Gastrocnemius medialis (tissue), 4 donors: ENCODE measurements at regions not wholly inside any gene's neighbourhood (a gene's known extent, or its start where the extent isn't known, plus 50 kb on each side); places are given as distances from the start of the nearest gene placed in this dataset.
A peak's percentile ranks its signal among the peaks of the same experiment; 100 is the strongest.

ENCODE experiments used
- ATAC-seq, 2 donors: fragments of 150-250 bp; one replicate each; pipeline ENCODE4 v1.9.1; 2016
- DNase-seq, 2 donors: peaks; one replicate each; pipeline ENCODE4 v3.0.0-alpha.2; 2019
- H3K27ac ChIP-seq, 4 donors: fragments of 200-600 bp; sonication (generic); 1 replicate in 1 of 4; 2 replicates in 3 of 4; pipeline ENCODE4 v1.5.1; 2016 to 2018; ENCODE audit warnings: mild to moderate bottlenecking in 2 of 4, moderate library complexity in 1 of 4
- H3K27me3 ChIP-seq, 3 donors: fragments of 200-600 bp; sonication (generic) in 2 of 3; 1 replicate in 1 of 3; 2 replicates in 2 of 3; pipeline versions ENCODE4 v1.5.1 to v1.6.0; 2016 to 2019; ENCODE audit warnings: mild to moderate bottlenecking in 1 of 3, moderate library complexity in 1 of 3
- H3K36me3 ChIP-seq, 2 donors: fragments of 200-600 bp; sonication (generic) in 1 of 2; one replicate each; pipeline ENCODE4 v1.5.1; 2017 to 2018
- H3K4me1 ChIP-seq, 2 donors: fragments of 200-600 bp; sonication (generic) in 1 of 2; one replicate each; pipeline ENCODE4 v1.5.1; 2016 to 2017; ENCODE audit warnings: mild to moderate bottlenecking in 2 of 2
- H3K4me3 ChIP-seq, 4 donors: fragments of 200-600 bp; sonication (generic) in 3 of 4; 1 replicate in 1 of 4; 2 replicates in 3 of 4; pipeline ENCODE4 v1.5.1; 2016 to 2019; ENCODE audit warnings: mild to moderate bottlenecking in 2 of 4
- H3K9me3 ChIP-seq, 3 donors: fragments of 200-600 bp; sonication (generic) in 2 of 3; 1 replicate in 1 of 3; 2 replicates in 2 of 3; pipeline ENCODE4 v1.5.1; 2016 to 2019
- CTCF ChIP-seq, 5 experiments: fragments of 450-650 bp in 3 of 5; fragments of 200-600 bp in 2 of 5; sonication (generic) in 2 of 5; IDR thresholded peaks in 4 of 5; conservative IDR thresholded peaks in 1 of 5; 1 replicate in 4 of 5; 2 replicates in 1 of 5; pipeline ENCODE4 v1.5.1; 2016 to 2019; ENCODE audit warnings: antibody characterized with exemption in 5 of 5, mild to moderate bottlenecking in 3 of 5, moderate library complexity in 3 of 5
- POLR2A ChIP-seq, 2 donors: fragments of 450-650 bp; IDR thresholded peaks; one replicate each; pipeline ENCODE4 v1.6.1; 2017; ENCODE audit warnings: antibody characterized with exemption in 2 of 2, mild to moderate bottlenecking in 2 of 2, moderate library complexity in 2 of 2
- in situ Hi-C, 4 donors: fragments of 200-750 bp; cut with MboI; loops; one replicate each; pipeline versions ENCODE4 v1.15.0 to v1.8.0; 2017; ENCODE audit warnings: low sequenced_read_pairs in 4 of 4
- intact Hi-C: fragments of 100-400 bp; cut with DNase I; formaldehyde crosslinking; loops from one replicate; pipeline ENCODE4 v1.15.1; 2023; ENCODE audit warnings: low total_unique reads

DNA sequence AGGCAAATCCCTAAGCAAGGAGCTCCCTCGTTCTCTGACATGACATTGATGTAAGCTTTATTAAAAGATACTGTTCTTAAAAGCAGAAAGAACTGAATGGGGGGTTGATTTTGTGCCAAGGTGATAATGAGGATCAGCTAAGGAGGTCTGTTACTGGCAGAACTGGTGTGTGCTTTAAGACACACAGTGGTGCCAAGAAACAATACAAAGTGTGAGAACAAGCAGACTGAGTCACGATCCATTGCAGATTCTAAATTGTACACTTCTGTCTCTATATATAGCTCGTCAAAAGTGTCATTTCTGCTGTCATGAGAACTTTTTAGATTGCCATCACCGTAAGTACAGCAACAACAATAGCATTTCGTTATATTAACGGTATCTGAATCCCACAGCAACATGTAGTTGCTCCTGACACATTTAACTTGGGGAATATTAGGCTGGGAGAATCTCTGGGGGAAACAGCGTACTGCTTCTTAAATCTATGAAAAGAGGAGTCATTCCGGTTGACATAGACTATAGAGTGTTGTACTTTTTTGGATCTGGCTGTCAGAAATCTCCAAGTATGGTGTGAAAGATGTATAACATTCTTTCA is 151.3 kb upstream of the PRKD1 start:
- TF ChIP-seq CTCF (IDR thresholded peaks at IDR 0.05 in 4 of 5, conservative IDR thresholded peaks at IDR 0.05 in 1 of 5) (no peak), POLR2A (IDR thresholded peaks at IDR 0.05) (no peak)
- DNase-seq = no peak
- no peaks in the 10 kb centered on the region for H3K27me3 ChIP-seq
- in situ Hi-C loops = no loop called here
- H3K9me3 ChIP-seq = no peaks in the 10 kb centered on the region
- intact Hi-C loops = no loop called here
- no peak overlapping the region for H3K27ac ChIP-seq
- H3K4me1 ChIP-seq = no peaks in the 10 kb centered on the region
- ATAC-seq = no peak
- no peak overlapping the region for H3K4me3 ChIP-seq
- no peaks in the 10 kb centered on the region for H3K36me3 ChIP-seq

DNA sequence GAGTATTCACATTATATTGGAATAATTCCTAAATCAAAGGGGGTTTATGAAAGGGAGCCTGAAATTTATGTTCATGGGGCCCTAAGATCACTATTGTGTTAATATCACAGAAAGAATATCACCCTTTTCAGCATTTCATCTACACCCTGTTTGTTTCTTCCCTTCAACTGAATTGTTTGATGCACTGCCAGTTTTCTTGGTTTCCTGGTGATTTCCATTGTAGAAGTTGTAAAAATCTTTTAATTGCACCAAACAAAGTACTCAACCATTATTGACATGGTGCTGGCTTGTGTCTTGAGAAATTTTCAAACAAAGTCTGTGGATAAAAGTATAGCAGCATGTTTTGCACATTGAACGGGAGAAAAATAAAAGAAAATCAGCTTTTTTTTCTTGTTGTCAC is 154.8 kb upstream of the PRKD1 start:
- no peaks in the 10 kb centered on the region for H3K4me1 ChIP-seq
- no peaks in the 10 kb centered on the region for H3K9me3 ChIP-seq
- H3K36me3 ChIP-seq = no peaks in the 10 kb centered on the region
- intact Hi-C loops = no loop called here
- no peak overlapping the region for H3K27ac ChIP-seq
- H3K4me3 ChIP-seq = no peak overlapping the region
- DNase-seq = no peak
- ATAC-seq = no peak
- TF ChIP-seq CTCF (IDR thresholded peaks at IDR 0.05 in 4 of 5, conservative IDR thresholded peaks at IDR 0.05 in 1 of 5) = no peak
- TF ChIP-seq POLR2A (IDR thresholded peaks at IDR 0.05) = no peak
- in situ Hi-C loops = no loop called here
- no peaks in the 10 kb centered on the region for H3K27me3 ChIP-seq

- in situ Hi-C loops (no loop called here), intact Hi-C loops (no loop called here)
- Histone ChIP-seq H3K27me3 (no peaks in the 10 kb centered on the region), H3K36me3 (no peaks in the 10 kb centered on the region), H3K9me3 (no peaks in the 10 kb centered on the region), H3K4me3 (no peak overlapping the region), H3K4me1 (no peaks in the 10 kb centered on the region), H3K27ac (no peak overlapping the region)
- DNase-seq (no peak), ATAC-seq (no peak)
- TF ChIP-seq CTCF (IDR thresholded peaks at IDR 0.05 in 4 of 5, conservative IDR thresholded peaks at IDR 0.05 in 1 of 5) (no peak), POLR2A (IDR thresholded peaks at IDR 0.05) (no peak)
Observed at GRCh38 chr14:30084811-30085210, 157.2 kb upstream of the PRKD1 start.

GRCh38 chr14:30085943-30086342 is 158.3 kb upstream of the PRKD1 start:
- no peaks in the 10 kb centered on the region for H3K36me3 ChIP-seq
- in situ Hi-C loops = no loop called here
- H3K4me1 ChIP-seq = no peaks in the 10 kb centered on the region
- no peak for TF ChIP-seq CTCF (IDR thresholded peaks at IDR 0.05 in 4 of 5, conservative IDR thresholded peaks at IDR 0.05 in 1 of 5)
- TF ChIP-seq POLR2A (IDR thresholded peaks at IDR 0.05) = no peak
- no peak overlapping the region for H3K4me3 ChIP-seq
- intact Hi-C loops = no loop called here
- ATAC-seq = peak in 1 of 2 donors; percentile 36
- H3K27me3 ChIP-seq = no peaks in the 10 kb centered on the region
- DNase-seq = no peak
- H3K9me3 ChIP-seq = no peaks in the 10 kb centered on the region
- H3K27ac ChIP-seq = no peak overlapping the region

DNA sequence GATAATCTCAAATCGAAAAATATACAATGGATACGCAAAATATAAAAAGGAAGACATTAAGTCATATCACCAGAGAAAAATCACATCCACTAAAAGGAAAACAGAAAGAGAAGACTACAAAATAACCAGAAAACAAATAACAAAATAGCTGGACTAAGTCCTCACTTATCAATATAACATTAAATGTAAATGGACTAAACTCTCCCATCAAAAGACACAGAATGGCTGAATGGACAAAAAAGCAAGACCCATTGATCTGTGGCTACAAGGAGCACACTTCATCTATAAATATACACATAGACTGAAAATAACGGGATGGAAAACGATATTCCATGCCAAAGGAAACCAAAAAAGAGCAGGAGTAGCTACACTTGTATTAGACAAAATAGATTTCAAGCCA is 161.0 kb upstream of the PRKD1 start:
- no peaks in the 10 kb centered on the region for H3K9me3 ChIP-seq
- DNase-seq (no peak), ATAC-seq (no peak)
- no peaks in the 10 kb centered on the region for H3K36me3 ChIP-seq
- no peak overlapping the region for H3K4me3 ChIP-seq
- TF ChIP-seq POLR2A (IDR thresholded peaks at IDR 0.05) (no peak), CTCF (IDR thresholded peaks at IDR 0.05 in 4 of 5, conservative IDR thresholded peaks at IDR 0.05 in 1 of 5) (no peak)
- no peak overlapping the region for H3K27ac ChIP-seq
- H3K27me3 ChIP-seq = no peaks in the 10 kb centered on the region
- H3K4me1 ChIP-seq = no peaks in the 10 kb centered on the region
- in situ Hi-C loops = no loop called here
- intact Hi-C loops = no loop called here
